ENCODE measurements at regions not wholly inside any gene's neighbourhood (a gene's known extent, or its start where the extent isn't known, plus 50 kb on each side); places are given as distances from the start of the nearest gene placed in this dataset.

GRCh38 chr12:131591714-131592709 lies 118.9 kb upstream of the SFSWAP start (continued):
- TF ChIP-seq, protein P1, sequence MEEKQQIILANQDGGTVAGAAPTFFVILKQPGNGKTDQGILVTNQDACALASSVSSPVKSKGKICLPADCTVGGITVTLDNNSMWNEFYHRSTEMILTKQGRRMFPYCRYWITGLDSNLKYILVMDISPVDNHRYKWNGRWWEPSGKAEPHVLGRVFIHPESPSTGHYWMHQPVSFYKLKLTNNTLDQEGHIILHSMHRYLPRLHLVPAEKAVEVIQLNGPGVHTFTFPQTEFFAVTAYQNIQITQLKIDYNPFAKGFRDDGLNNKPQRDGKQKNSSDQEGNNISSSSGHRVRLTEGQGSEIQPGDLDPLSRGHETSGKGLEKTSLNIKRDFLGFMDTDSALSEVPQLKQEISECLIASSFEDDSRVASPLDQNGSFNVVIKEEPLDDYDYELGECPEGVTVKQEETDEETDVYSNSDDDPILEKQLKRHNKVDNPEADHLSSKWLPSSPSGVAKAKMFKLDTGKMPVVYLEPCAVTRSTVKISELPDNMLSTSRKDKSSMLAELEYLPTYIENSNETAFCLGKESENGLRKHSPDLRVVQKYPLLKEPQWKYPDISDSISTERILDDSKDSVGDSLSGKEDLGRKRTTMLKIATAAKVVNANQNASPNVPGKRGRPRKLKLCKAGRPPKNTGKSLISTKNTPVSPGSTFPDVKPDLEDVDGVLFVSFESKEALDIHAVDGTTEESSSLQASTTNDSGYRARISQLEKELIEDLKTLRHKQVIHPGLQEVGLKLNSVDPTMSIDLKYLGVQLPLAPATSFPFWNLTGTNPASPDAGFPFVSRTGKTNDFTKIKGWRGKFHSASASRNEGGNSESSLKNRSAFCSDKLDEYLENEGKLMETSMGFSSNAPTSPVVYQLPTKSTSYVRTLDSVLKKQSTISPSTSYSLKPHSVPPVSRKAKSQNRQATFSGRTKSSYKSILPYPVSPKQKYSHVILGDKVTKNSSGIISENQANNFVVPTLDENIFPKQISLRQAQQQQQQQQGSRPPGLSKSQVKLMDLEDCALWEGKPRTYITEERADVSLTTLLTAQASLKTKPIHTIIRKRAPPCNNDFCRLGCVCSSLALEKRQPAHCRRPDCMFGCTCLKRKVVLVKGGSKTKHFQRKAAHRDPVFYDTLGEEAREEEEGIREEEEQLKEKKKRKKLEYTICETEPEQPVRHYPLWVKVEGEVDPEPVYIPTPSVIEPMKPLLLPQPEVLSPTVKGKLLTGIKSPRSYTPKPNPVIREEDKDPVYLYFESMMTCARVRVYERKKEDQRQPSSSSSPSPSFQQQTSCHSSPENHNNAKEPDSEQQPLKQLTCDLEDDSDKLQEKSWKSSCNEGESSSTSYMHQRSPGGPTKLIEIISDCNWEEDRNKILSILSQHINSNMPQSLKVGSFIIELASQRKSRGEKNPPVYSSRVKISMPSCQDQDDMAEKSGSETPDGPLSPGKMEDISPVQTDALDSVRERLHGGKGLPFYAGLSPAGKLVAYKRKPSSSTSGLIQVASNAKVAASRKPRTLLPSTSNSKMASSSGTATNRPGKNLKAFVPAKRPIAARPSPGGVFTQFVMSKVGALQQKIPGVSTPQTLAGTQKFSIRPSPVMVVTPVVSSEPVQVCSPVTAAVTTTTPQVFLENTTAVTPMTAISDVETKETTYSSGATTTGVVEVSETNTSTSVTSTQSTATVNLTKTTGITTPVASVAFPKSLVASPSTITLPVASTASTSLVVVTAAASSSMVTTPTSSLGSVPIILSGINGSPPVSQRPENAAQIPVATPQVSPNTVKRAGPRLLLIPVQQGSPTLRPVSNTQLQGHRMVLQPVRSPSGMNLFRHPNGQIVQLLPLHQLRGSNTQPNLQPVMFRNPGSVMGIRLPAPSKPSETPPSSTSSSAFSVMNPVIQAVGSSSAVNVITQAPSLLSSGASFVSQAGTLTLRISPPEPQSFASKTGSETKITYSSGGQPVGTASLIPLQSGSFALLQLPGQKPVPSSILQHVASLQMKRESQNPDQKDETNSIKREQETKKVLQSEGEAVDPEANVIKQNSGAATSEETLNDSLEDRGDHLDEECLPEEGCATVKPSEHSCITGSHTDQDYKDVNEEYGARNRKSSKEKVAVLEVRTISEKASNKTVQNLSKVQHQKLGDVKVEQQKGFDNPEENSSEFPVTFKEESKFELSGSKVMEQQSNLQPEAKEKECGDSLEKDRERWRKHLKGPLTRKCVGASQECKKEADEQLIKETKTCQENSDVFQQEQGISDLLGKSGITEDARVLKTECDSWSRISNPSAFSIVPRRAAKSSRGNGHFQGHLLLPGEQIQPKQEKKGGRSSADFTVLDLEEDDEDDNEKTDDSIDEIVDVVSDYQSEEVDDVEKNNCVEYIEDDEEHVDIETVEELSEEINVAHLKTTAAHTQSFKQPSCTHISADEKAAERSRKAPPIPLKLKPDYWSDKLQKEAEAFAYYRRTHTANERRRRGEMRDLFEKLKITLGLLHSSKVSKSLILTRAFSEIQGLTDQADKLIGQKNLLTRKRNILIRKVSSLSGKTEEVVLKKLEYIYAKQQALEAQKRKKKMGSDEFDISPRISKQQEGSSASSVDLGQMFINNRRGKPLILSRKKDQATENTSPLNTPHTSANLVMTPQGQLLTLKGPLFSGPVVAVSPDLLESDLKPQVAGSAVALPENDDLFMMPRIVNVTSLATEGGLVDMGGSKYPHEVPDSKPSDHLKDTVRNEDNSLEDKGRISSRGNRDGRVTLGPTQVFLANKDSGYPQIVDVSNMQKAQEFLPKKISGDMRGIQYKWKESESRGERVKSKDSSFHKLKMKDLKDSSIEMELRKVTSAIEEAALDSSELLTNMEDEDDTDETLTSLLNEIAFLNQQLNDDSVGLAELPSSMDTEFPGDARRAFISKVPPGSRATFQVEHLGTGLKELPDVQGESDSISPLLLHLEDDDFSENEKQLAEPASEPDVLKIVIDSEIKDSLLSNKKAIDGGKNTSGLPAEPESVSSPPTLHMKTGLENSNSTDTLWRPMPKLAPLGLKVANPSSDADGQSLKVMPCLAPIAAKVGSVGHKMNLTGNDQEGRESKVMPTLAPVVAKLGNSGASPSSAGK (IDR thresholded peaks at IDR 0.05), result peak; percentile 69
- TF ChIP-seq HMG20B (CRISPR knock-in tag; IDR thresholded peaks at IDR 0.05) (no peak), CAMTA2 (CRISPR knock-in tag; conservative IDR thresholded peaks at IDR 0.05) (no peak), ZNF551 (CRISPR knock-in tag; IDR thresholded peaks at IDR 0.05) (no peak), ZNF445 (CRISPR knock-in tag; IDR thresholded peaks at IDR 0.05; ENCODE audit: low read depth) (0 out of 2 replicates have a peak, but pooled peaks have one; percentile 51), KDM4B (IDR thresholded peaks at IDR 0.05; ENCODE audit: borderline replicate concordance in 2 of 2, low read depth in 1 of 2) (no peak), ZBED1 (IDR thresholded peaks at IDR 0.05) (no peak), PHF21A (IDR thresholded peaks at IDR 0.05; ENCODE audit: borderline replicate concordance, low read depth) (no peak)
- TF ChIP-seq, protein P2, sequence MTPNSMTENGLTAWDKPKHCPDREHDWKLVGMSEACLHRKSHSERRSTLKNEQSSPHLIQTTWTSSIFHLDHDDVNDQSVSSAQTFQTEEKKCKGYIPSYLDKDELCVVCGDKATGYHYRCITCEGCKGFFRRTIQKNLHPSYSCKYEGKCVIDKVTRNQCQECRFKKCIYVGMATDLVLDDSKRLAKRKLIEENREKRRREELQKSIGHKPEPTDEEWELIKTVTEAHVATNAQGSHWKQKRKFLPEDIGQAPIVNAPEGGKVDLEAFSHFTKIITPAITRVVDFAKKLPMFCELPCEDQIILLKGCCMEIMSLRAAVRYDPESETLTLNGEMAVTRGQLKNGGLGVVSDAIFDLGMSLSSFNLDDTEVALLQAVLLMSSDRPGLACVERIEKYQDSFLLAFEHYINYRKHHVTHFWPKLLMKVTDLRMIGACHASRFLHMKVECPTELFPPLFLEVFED (CRISPR knock-in tag; conservative IDR thresholded peaks at IDR 0.05), result no peak
- TF ChIP-seq, protein P3, sequence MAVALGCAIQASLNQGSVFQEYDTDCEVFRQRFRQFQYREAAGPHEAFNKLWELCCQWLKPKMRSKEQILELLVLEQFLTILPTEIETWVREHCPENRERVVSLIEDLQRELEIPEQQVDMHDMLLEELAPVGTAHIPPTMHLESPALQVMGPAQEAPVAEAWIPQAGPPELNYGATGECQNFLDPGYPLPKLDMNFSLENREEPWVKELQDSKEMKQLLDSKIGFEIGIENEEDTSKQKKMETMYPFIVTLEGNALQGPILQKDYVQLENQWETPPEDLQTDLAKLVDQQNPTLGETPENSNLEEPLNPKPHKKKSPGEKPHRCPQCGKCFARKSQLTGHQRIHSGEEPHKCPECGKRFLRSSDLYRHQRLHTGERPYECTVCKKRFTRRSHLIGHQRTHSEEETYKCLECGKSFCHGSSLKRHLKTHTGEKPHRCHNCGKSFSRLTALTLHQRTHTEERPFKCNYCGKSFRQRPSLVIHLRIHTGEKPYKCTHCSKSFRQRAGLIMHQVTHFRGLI (CRISPR knock-in tag; IDR thresholded peaks at IDR 0.05), result peak; percentile 64; the same call in 1 of the 2 replicates
- TF ChIP-seq, protein P4, sequence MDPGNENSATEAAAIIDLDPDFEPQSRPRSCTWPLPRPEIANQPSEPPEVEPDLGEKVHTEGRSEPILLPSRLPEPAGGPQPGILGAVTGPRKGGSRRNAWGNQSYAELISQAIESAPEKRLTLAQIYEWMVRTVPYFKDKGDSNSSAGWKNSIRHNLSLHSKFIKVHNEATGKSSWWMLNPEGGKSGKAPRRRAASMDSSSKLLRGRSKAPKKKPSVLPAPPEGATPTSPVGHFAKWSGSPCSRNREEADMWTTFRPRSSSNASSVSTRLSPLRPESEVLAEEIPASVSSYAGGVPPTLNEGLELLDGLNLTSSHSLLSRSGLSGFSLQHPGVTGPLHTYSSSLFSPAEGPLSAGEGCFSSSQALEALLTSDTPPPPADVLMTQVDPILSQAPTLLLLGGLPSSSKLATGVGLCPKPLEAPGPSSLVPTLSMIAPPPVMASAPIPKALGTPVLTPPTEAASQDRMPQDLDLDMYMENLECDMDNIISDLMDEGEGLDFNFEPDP (CRISPR knock-in tag; IDR thresholded peaks at IDR 0.05), result no peak
